ENCODE measurements at regions not wholly inside any gene's neighbourhood (a gene's known extent, or its start where the extent isn't known, plus 50 kb on each side); places are given as distances from the start of the nearest gene placed in this dataset.

DNA sequence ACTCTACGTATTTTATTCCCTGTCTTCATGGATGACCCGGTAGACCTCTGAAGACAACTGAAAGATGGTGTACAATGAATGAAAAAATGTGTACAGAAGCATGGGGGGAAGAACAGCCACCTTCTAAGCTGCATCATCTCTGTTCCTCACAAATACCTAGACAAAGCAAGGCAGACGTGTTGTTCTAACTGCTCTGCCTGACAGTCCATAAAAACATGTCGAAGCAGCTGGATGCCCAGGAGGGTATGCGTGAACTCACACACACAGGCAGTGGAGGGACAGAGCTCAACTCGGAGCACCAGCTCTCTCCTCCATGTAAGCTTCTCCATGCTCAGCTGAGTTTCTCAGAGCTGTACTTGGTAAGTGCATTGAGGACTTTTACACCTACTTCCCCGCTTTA is 327.4 kb downstream of the CTTN start:
- no peaks in the 10 kb centered on the region for H3K4me1 ChIP-seq (ENCODE audit: control insufficient read depth, insufficient read depth, low read length)
- no peaks in the 10 kb centered on the region for H3K36me3 ChIP-seq (ENCODE audit: control insufficient read depth in 2 of 2, insufficient read depth in 2 of 2, low read length in 2 of 2)
- H3K27me3 ChIP-seq (ENCODE audit: control insufficient read depth in 1 of 2, insufficient read depth in 2 of 2, low read length in 2 of 2) = no peaks in the 10 kb centered on the region
- H3K27ac ChIP-seq (ENCODE audit: low read length) = no peak overlapping the region
- H3K9ac ChIP-seq (ENCODE audit: low read length in 2 of 2) = no peak overlapping the region
- H3K4me3 ChIP-seq (ENCODE audit: low read length in 2 of 2) = no peak overlapping the region
- H3K9me3 ChIP-seq (ENCODE audit: control insufficient read depth in 2 of 2, low read length in 2 of 2) = no peaks in the 10 kb centered on the region

DNA sequence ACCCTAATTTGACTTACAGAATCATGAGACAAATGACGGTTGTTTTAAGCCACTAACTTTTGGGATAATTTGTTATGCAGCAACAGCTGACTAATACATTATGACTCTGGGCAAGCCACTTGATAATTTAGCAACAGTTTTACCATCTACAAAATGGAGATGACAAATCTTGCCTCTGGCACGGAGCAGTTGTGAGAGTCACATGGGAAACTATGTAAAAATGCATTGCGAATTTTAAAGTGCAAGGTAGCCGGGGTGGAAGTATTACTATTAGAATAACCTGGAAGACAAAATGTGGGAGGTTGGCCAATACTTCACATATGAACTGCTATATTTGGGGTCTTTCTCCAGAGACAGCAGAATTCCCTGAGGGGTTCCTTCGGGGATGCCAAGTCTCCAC is 328.7 kb downstream of the CTTN start:
- Histone ChIP-seq H3K4me1 (ENCODE audit: control insufficient read depth, insufficient read depth, low read length) (no peaks in the 10 kb centered on the region), H3K9ac (ENCODE audit: low read length in 2 of 2) (no peak overlapping the region), H3K4me3 (ENCODE audit: low read length in 2 of 2) (no peak overlapping the region), H3K27ac (ENCODE audit: low read length) (no peak overlapping the region), H3K27me3 (ENCODE audit: control insufficient read depth in 1 of 2, insufficient read depth in 2 of 2, low read length in 2 of 2) (no peaks in the 10 kb centered on the region), H3K36me3 (ENCODE audit: control insufficient read depth in 2 of 2, insufficient read depth in 2 of 2, low read length in 2 of 2) (no peaks in the 10 kb centered on the region), H3K9me3 (ENCODE audit: control insufficient read depth in 2 of 2, low read length in 2 of 2) (no peaks in the 10 kb centered on the region)

DNA sequence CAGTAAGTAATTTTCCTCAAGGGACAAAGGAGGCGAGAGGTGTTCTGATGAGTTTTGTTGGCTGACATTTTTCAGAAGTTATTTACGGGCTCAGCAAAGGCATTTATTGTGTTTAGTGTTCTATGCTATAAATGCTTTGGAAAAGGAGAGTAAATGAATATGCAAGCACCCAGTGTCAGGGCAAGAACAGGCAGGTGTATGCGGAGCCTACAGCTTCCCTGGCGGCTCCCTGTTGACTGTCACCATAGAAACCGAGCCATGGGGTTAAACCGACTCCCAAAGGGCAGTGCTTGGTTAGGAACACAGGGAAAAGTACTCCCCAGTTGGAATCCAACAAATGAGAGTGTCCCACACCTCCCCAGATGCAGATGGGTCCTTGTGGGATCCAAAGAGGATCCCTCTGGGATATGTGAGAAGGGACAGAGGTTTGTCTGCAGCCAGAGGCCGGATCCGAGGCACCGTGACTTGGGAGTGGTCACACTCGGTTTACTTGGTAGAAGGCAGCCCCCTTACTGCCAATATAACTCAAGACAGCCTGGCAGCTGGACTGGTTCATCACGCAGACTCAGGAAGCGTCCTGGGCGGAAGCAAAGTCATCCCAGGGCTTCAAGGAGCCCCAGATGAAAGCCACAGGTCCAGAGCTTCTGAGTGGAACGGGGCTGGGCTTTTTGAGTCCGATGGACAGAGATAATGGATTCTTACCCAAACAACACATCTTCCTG is 329.7 kb downstream of the CTTN start:
- Histone ChIP-seq H3K36me3 (ENCODE audit: control insufficient read depth in 2 of 2, insufficient read depth in 2 of 2, low read length in 2 of 2) (no peaks in the 10 kb centered on the region), H3K4me3 (ENCODE audit: low read length in 2 of 2) (no peak overlapping the region), H3K27ac (ENCODE audit: low read length) (no peak overlapping the region), H3K9me3 (ENCODE audit: control insufficient read depth in 2 of 2, low read length in 2 of 2) (no peaks in the 10 kb centered on the region), H3K4me1 (ENCODE audit: control insufficient read depth, insufficient read depth, low read length) (no peaks in the 10 kb centered on the region), H3K9ac (ENCODE audit: low read length in 2 of 2) (no peak overlapping the region), H3K27me3 (ENCODE audit: control insufficient read depth in 1 of 2, insufficient read depth in 2 of 2, low read length in 2 of 2) (no peaks in the 10 kb centered on the region)

DNA sequence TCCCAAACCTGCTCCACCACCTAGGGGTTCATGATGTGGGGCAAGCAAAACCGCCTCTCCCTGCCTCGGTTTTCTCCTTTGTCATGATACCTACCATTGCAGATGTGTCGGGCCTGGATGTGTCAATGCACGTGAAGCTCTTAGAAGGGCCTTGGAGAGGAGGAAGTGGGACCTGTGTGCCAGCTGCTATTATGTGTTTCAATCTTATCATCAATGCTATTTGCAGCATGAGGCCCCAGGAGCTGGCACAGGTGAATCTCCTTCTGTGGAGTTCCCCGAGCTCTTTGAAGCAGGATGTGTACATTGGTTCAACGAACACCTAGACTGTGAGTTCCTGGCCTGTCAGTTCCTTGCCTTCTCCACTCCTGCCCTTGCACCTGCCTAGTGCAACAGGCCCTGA is 331.6 kb downstream of the CTTN start:
- Histone ChIP-seq H3K9me3 (ENCODE audit: control insufficient read depth in 2 of 2, low read length in 2 of 2) (no peaks in the 10 kb centered on the region), H3K27me3 (ENCODE audit: control insufficient read depth in 1 of 2, insufficient read depth in 2 of 2, low read length in 2 of 2) (no peaks in the 10 kb centered on the region), H3K9ac (ENCODE audit: low read length in 2 of 2) (no peak overlapping the region), H3K4me3 (ENCODE audit: low read length in 2 of 2) (no peak overlapping the region), H3K4me1 (ENCODE audit: control insufficient read depth, insufficient read depth, low read length) (no peaks in the 10 kb centered on the region), H3K36me3 (ENCODE audit: control insufficient read depth in 2 of 2, insufficient read depth in 2 of 2, low read length in 2 of 2) (no peaks in the 10 kb centered on the region), H3K27ac (ENCODE audit: low read length) (no peak overlapping the region)

DNA sequence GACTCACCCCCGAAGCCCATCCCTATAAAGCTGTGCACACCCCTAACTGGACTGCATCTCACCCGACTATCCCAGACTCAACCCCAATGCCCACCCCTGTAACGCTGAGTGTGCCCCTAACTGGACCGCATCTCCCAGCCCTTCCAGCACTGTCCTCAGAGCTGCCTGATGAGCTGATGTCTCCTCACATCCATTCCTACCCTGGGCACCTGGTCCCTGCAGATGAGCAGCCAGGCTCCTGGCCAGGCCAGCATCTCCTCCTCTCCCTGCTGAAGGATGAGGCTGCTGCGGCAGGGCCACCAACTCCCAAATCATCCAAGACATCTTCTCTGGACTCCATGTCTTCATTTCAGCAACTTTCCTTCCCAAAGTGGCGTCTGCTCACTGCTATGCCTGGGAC is 332.1 kb downstream of the CTTN start:
- Histone ChIP-seq H3K9ac (ENCODE audit: low read length in 2 of 2) (no peak overlapping the region), H3K36me3 (ENCODE audit: control insufficient read depth in 2 of 2, insufficient read depth in 2 of 2, low read length in 2 of 2) (no peaks in the 10 kb centered on the region), H3K4me1 (ENCODE audit: control insufficient read depth, insufficient read depth, low read length) (no peaks in the 10 kb centered on the region), H3K27me3 (ENCODE audit: control insufficient read depth in 1 of 2, insufficient read depth in 2 of 2, low read length in 2 of 2) (no peaks in the 10 kb centered on the region), H3K9me3 (ENCODE audit: control insufficient read depth in 2 of 2, low read length in 2 of 2) (no peaks in the 10 kb centered on the region), H3K27ac (ENCODE audit: low read length) (no peak overlapping the region), H3K4me3 (ENCODE audit: low read length in 2 of 2) (no peak overlapping the region)

DNA sequence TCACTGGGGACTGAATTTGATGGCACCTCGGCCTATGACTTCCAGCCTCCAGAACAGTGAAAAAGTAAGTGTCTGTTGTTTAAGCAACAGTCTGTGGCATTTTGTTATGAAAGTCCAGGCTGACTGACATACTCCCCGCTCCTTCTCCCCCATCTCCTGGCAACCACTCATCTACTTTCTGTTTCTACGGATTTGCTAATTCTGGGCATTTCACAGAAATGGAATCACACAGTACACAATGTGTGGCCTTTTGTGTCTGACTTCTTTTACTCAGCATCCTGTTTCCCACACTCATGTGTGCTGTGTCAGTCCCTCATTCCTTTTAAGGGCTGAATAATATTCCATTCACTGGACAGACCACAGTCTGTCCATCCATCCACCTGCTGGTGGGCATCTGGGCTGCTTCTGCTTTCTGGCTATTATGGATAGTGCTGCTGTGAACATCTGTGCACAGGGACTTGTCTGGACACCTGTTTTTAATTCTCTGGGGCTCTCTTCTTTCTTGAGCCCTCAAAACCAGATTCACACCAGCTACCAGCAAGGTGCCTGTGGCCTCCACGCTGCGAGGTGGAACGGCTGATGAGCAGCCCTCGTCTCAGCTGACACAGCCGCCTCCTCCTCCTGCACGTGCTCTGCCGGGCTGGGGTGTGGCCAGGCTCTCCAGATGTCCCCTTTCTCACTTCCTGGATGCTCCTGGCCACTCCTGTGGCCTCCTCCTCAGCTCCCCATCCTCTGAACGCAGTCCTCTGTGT is 333.1 kb downstream of the CTTN start:
- no peak overlapping the region for H3K27ac ChIP-seq (ENCODE audit: low read length)
- no peak overlapping the region for H3K4me3 ChIP-seq (ENCODE audit: low read length in 2 of 2)
- no peak overlapping the region for H3K9ac ChIP-seq (ENCODE audit: low read length in 2 of 2)
- H3K4me1 ChIP-seq (ENCODE audit: control insufficient read depth, insufficient read depth, low read length) = no peaks in the 10 kb centered on the region
- H3K9me3 ChIP-seq (ENCODE audit: control insufficient read depth in 2 of 2, low read length in 2 of 2) = no peaks in the 10 kb centered on the region
- H3K36me3 ChIP-seq (ENCODE audit: control insufficient read depth in 2 of 2, insufficient read depth in 2 of 2, low read length in 2 of 2) = no peaks in the 10 kb centered on the region
- no peaks in the 10 kb centered on the region for H3K27me3 ChIP-seq (ENCODE audit: control insufficient read depth in 1 of 2, insufficient read depth in 2 of 2, low read length in 2 of 2)

DNA sequence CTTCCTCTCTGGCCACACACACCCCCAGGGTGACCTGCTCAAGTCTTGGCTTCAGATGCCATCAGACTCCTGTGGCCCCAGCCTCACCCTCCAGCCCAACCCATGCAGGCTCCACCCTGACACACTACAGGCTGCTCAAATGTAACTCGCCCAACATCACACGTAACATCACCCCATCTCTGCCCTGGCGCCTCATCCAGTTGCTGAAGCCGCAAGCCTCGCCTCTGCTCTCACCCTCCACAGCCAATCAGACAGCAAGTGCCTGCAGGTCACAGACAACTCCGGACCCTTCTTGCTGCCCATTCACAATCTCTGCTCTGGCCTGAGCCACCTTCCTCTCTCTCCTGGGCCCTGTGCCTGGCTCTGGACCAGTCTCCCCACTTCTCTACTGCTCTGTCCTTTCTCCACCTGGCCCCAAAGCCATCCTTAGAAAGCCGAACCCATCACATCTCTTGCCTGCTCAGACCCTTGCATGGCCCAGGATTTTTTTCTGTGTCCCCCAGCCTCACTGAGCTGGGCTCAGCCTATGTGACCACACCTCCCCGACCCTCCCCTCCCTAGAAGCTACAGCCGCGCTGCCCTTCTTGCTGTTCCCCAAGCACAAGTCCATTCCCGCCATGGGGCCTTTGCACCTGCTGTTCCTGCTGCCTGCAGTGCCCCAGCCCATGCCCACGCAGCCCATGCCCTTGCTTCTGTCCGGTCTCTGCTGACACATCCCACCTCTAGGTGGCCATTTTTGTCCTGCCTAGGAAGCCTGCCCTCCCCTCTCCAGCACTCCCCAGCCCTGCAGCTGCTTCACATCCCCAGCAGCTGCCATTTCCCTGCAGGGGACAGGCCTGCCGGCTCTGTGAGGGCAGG is 333.9 kb downstream of the CTTN start:
- Histone ChIP-seq H3K9me3 (ENCODE audit: control insufficient read depth in 2 of 2, low read length in 2 of 2) (no peaks in the 10 kb centered on the region), H3K27me3 (ENCODE audit: control insufficient read depth in 1 of 2, insufficient read depth in 2 of 2, low read length in 2 of 2) (no peaks in the 10 kb centered on the region)

DNA sequence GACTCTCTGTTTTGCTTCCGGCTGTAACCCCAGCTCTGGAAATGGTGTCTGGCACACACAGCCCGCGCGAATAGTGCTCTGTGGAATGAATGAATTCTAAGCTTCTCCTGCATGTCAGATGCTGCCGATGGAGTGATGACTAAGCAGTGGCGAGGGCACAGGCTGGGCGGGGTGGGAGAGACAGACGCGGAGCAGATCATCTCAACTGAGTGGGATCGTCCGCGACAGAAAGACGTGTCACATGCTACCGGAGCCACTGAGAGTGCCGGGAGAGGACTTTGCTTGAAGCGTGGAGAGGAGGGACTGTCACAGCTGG is 334.5 kb downstream of the CTTN start:
- H3K9me3 ChIP-seq (ENCODE audit: control insufficient read depth in 2 of 2, low read length in 2 of 2) = no peaks in the 10 kb centered on the region
- no peaks in the 10 kb centered on the region for H3K27me3 ChIP-seq (ENCODE audit: control insufficient read depth in 1 of 2, insufficient read depth in 2 of 2, low read length in 2 of 2)
- no peak overlapping the region for H3K4me3 ChIP-seq (ENCODE audit: low read length in 2 of 2)
- no peaks in the 10 kb centered on the region for H3K36me3 ChIP-seq (ENCODE audit: control insufficient read depth in 2 of 2, insufficient read depth in 2 of 2, low read length in 2 of 2)
- no peaks in the 10 kb centered on the region for H3K4me1 ChIP-seq (ENCODE audit: control insufficient read depth, insufficient read depth, low read length)
- H3K27ac ChIP-seq (ENCODE audit: low read length) = no peak overlapping the region
- H3K9ac ChIP-seq (ENCODE audit: low read length in 2 of 2) = no peak overlapping the region

More for the DNA sequence above, 333.9 kb downstream of the CTTN start:
- Histone ChIP-seq H3K4me3 (ENCODE audit: low read length in 2 of 2) (no peak overlapping the region), H3K4me1 (ENCODE audit: control insufficient read depth, insufficient read depth, low read length) (no peaks in the 10 kb centered on the region), H3K36me3 (ENCODE audit: control insufficient read depth in 2 of 2, insufficient read depth in 2 of 2, low read length in 2 of 2) (no peaks in the 10 kb centered on the region), H3K9ac (ENCODE audit: low read length in 2 of 2) (no peak overlapping the region), H3K27ac (ENCODE audit: low read length) (no peak overlapping the region)

DNA sequence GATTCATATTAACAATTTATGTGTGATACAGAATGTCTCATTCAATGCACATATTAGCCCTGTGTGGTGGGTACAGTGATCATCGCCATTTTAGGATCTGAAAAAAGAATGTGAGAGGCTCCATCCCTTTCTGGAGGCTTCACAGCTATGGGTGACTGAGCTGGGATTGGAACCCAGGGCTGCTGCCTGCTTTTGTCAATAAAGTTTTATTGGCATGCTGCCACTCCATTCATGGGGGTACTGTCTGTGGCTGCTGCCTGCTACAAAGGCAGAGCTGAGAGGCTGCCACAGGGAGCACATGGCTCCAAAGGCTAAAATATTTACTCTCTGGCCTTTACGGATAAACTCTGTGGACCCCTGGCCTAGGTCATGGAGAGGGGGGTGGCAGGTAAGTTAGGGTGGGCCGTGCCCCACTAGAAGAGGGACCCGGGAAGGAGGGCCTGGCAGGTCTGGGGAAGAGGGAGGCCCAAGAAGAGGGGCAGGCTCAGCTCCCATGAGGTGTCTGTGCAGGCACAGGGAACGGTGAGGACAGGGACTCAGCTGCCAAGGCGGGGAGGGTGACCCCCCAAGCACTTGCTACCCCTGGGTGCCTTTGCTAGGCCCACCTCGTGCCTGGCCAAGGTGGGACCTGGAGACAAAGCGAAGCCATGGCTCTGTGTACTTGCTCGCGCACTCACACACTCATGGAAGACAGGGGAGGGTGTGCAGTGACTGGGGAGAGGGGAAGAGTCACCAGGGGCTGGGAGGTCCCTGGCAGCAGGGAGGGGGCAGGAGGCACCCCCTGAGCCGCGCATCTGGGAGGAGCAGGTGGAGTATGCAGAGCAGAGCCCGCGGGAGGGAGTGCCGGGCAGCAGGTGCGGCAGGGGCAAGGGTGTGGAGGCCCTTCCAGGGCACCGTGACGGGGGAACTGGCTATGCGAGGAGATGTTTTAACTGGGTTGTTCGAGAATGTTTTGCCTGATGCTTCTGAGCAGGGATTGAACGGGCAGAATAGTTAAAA is 335.3 kb downstream of the CTTN start:
- H3K4me1 ChIP-seq (ENCODE audit: control insufficient read depth, insufficient read depth, low read length) = no peaks in the 10 kb centered on the region
- no peak overlapping the region for H3K9ac ChIP-seq (ENCODE audit: low read length in 2 of 2)
- no peaks in the 10 kb centered on the region for H3K9me3 ChIP-seq (ENCODE audit: control insufficient read depth in 2 of 2, low read length in 2 of 2)
- no peak overlapping the region for H3K4me3 ChIP-seq (ENCODE audit: low read length in 2 of 2)
- no peak overlapping the region for H3K27ac ChIP-seq (ENCODE audit: low read length)
- H3K36me3 ChIP-seq (ENCODE audit: control insufficient read depth in 2 of 2, insufficient read depth in 2 of 2, low read length in 2 of 2) = no peaks in the 10 kb centered on the region
- H3K27me3 ChIP-seq (ENCODE audit: control insufficient read depth in 1 of 2, insufficient read depth in 2 of 2, low read length in 2 of 2) = no peaks in the 10 kb centered on the region

DNA sequence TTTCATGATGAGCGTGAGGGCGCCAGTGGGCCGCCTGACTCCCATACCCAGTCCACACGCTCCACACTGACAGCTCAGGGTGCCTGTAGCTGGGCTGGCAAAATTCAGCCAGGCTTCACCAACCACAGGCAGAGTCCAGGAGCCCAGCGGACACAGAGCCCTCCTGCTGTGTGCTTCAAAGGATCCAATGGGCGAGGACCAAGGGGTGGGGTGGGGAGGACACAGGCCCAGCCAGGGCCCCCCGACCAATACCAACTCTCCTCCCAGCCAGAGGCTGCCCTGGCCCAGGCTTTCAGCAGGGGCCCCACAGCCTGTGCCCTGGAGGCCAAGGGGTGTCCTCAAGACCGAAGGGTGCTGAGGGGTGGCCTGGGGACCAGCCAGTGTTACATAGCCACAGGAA is 336.1 kb downstream of the CTTN start:
- H3K9ac ChIP-seq (ENCODE audit: low read length in 2 of 2) = no peak overlapping the region
- no peak overlapping the region for H3K27ac ChIP-seq (ENCODE audit: low read length)
- no peaks in the 10 kb centered on the region for H3K4me1 ChIP-seq (ENCODE audit: control insufficient read depth, insufficient read depth, low read length)
- H3K27me3 ChIP-seq (ENCODE audit: control insufficient read depth in 1 of 2, insufficient read depth in 2 of 2, low read length in 2 of 2) = no peaks in the 10 kb centered on the region
- H3K9me3 ChIP-seq (ENCODE audit: control insufficient read depth in 2 of 2, low read length in 2 of 2) = no peaks in the 10 kb centered on the region
- H3K4me3 ChIP-seq (ENCODE audit: low read length in 2 of 2) = no peak overlapping the region
- no peaks in the 10 kb centered on the region for H3K36me3 ChIP-seq (ENCODE audit: control insufficient read depth in 2 of 2, insufficient read depth in 2 of 2, low read length in 2 of 2)
